HEK293 (cell line): ENCODE measurements at regions not wholly inside any gene's neighbourhood (a gene's known extent, or its start where the extent isn't known, plus 50 kb on each side); places are given as distances from the start of the nearest gene placed in this dataset.

Experiments
- CTCF ChIA-PET: fragments of 350-600 bp; formaldehyde crosslinking; extraction: SDS; loops from one replicate; lab custom pipeline; 2021; ENCODE audit warnings: antibody characterized with exemption; lab: Yijun Ruan, JAX
- POLR2A ChIA-PET: fragments of 300-600 bp; formaldehyde crosslinking; extraction: SDS; loops from one replicate; lab custom pipeline; 2020; ENCODE audit warnings: antibody characterized with exemption, inconsistent platforms; lab: Yijun Ruan, JAX
- H3K27ac ChIP-seq: fragments of 200-500 bp; sonication (Bioruptor generic); 2 replicates; pipeline ENCODE4 v1.5.1; 2014; ENCODE audit warnings: low read depth, low read length, control low read depth, inconsistent platforms; ENCODE audit errors: extremely low read depth
- H3K36me3 ChIP-seq, 2 experiments: fragments of 200-500 bp in 1 of 2; sonication (Bioruptor generic) in 1 of 2; 1 replicate in 1 of 2; 2 replicates in 1 of 2; pipeline ENCODE4 v1.5.1; 2014 to 2017; ENCODE audit warnings: inconsistent platforms in 2 of 2, low read length in 2 of 2; ENCODE audit not compliant: control insufficient read depth in 2 of 2, insufficient read depth in 1 of 2
- H3K4me1 ChIP-seq: fragments of 200-500 bp; sonication (Bioruptor generic); 2 replicates; pipeline ENCODE4 v1.5.1; 2014; ENCODE audit warnings: mild to moderate bottlenecking, low read length, inconsistent platforms; ENCODE audit not compliant: control insufficient read depth, insufficient read depth
- H3K4me3 ChIP-seq: 2 replicates; pipeline ENCODE4 v1.5.1; 2011; ENCODE audit warnings: low read depth, mild to moderate bottlenecking, control low read depth, low read length, moderate library complexity
- H3K9me3 ChIP-seq: fragments of 200-500 bp; sonication (Bioruptor generic); 2 replicates; pipeline ENCODE4 v1.5.1; 2014; ENCODE audit warnings: low read depth, low read length, inconsistent platforms; ENCODE audit not compliant: control insufficient read depth, insufficient read depth
- GFI1B ChIP-seq: fragments of 450-650 bp; formaldehyde crosslinking; IDR thresholded peaks from 2 replicates; pipeline ENCODE4 v1.5.1; 2016; ENCODE audit warnings: missing biosample characterization, missing genetic modification characterization
- PRDM1 ChIP-seq: fragments of 450-650 bp; formaldehyde crosslinking; IDR thresholded peaks from 2 replicates; pipeline ENCODE4; 2016; ENCODE audit warnings: missing biosample characterization, missing genetic modification characterization
- REPIN1 ChIP-seq: fragments of 450-650 bp; formaldehyde crosslinking; IDR thresholded peaks from 2 replicates; pipeline ENCODE4 v1.5.1; 2017; ENCODE audit warnings: missing biosample characterization, missing genetic modification characterization, low read depth
- TSHZ1 ChIP-seq: fragments of 450-650 bp; formaldehyde crosslinking; IDR thresholded peaks from 2 replicates; pipeline ENCODE4 v1.5.1; 2016; ENCODE audit warnings: missing biosample characterization, missing genetic modification characterization, borderline replicate concordance
- ZBTB10 ChIP-seq: fragments of 450-650 bp; formaldehyde crosslinking; IDR thresholded peaks from 2 replicates; pipeline ENCODE4 v1.5.1; 2016; ENCODE audit warnings: missing biosample characterization, missing genetic modification characterization
- ZBTB21 ChIP-seq: fragments of 450-650 bp; formaldehyde crosslinking; IDR thresholded peaks from 2 replicates; pipeline ENCODE4 v1.5.1; 2017; ENCODE audit warnings: missing biosample characterization, missing genetic modification characterization
- ZNF155 ChIP-seq: fragments of 450-650 bp; formaldehyde crosslinking; IDR thresholded peaks from 2 replicates; pipeline ENCODE4 v1.5.1; 2016; ENCODE audit warnings: missing biosample characterization, missing genetic modification characterization
- ZNF16 ChIP-seq: fragments of 450-650 bp; formaldehyde crosslinking; IDR thresholded peaks from 2 replicates; pipeline ENCODE4 v1.5.1; 2016; ENCODE audit warnings: low read depth, missing biosample characterization, missing genetic modification characterization
- ZNF184 ChIP-seq: fragments of 450-650 bp; IDR thresholded peaks from 2 replicates; pipeline ENCODE4 v1.5.1; 2018; ENCODE audit warnings: missing biosample characterization, mild to moderate bottlenecking, missing genetic modification characterization
- ZNF239 ChIP-seq: fragments of 450-650 bp; formaldehyde crosslinking; IDR thresholded peaks from 2 replicates; pipeline ENCODE4 v1.5.1; 2016; ENCODE audit warnings: missing biosample characterization, missing genetic modification characterization
- ZNF248 ChIP-seq: fragments of 450-650 bp; formaldehyde crosslinking; IDR thresholded peaks from 2 replicates; pipeline ENCODE4 v1.5.1; 2017; ENCODE audit warnings: missing biosample characterization, missing genetic modification characterization
- ZNF311 ChIP-seq: fragments of 450-650 bp; formaldehyde crosslinking; IDR thresholded peaks from 2 replicates; pipeline ENCODE4 v1.5.1; 2017; ENCODE audit warnings: missing biosample characterization, missing genetic modification characterization, borderline replicate concordance
- ZNF394 ChIP-seq: fragments of 450-650 bp; formaldehyde crosslinking; IDR thresholded peaks from 2 replicates; pipeline ENCODE4 v1.5.1; 2016; ENCODE audit warnings: missing biosample characterization, missing genetic modification characterization, mild to moderate bottlenecking, moderate library complexity, borderline replicate concordance
- ZNF398 ChIP-seq: fragments of 450-650 bp; formaldehyde crosslinking; IDR thresholded peaks from 2 replicates; pipeline ENCODE4 v1.5.1; 2017; ENCODE audit warnings: missing biosample characterization, missing genetic modification characterization
- ZNF433 ChIP-seq: fragments of 450-650 bp; formaldehyde crosslinking; IDR thresholded peaks from 2 replicates; pipeline ENCODE4 v1.5.1; 2016; ENCODE audit warnings: missing biosample characterization, missing genetic modification characterization, low read depth
- ZNF544 ChIP-seq: fragments of 450-650 bp; formaldehyde crosslinking; IDR thresholded peaks from 2 replicates; pipeline ENCODE4 v1.5.0; 2017; ENCODE audit warnings: missing biosample characterization, missing genetic modification characterization
- ZNF624 ChIP-seq: fragments of 450-650 bp; formaldehyde crosslinking; IDR thresholded peaks from 2 replicates; pipeline ENCODE4 v1.5.1; 2017; ENCODE audit warnings: missing biosample characterization, missing genetic modification characterization
- ZSCAN18 ChIP-seq: fragments of 450-650 bp; formaldehyde crosslinking; IDR thresholded peaks from 2 replicates; pipeline ENCODE4 v1.5.1; 2016; ENCODE audit warnings: missing biosample characterization, missing genetic modification characterization

- Histone ChIP-seq H3K36me3 (no peaks in the 10 kb centered on the region), H3K4me1 (peaks cover 5% of the 10 kb centered on the region), H3K4me3 (no peak overlapping the region), H3K9me3 (no peaks in the 10 kb centered on the region)
- POLR2A ChIA-PET = no interaction called here
- TF ChIP-seq ZNF433 (tag by site-specific recombination) (no peak), ZNF155 (tag by site-specific recombination) (no peak)
- TF ChIP-seq, all 188 proteins: peak for 0
- H3K27ac ChIP-seq = no peak overlapping the region
- CTCF ChIA-PET = interaction anchor here (0.6 kb wide), 1 partner anchor 98 kb away, joined by 3 read pairs; no protein-coding TSS in a partner anchor
These were observed 453.8 kb upstream of the ANKRD30A start for GRCh38 chr10:36671607-36672006.

GRCh38 chr10:36670621-36671402, 454.6 kb upstream of the ANKRD30A start:
- ChIA-PET CTCF (no interaction called here), POLR2A (no interaction called here)
- TF ChIP-seq ZNF433 (tag by site-specific recombination) (no peak), ZNF239 (tag by site-specific recombination) (no peak), GFI1B (tag by site-specific recombination) (no peak), ZNF394 (no peak), REPIN1 (tag by site-specific recombination) (no peak), ZSCAN18 (tag by site-specific recombination) (no peak), ZNF311 (tag by site-specific recombination) (no peak), TSHZ1 (tag by site-specific recombination) (no peak), ZNF184 (tag by site-specific recombination) (no peak), ZNF155 (tag by site-specific recombination) (no peak), PRDM1 (tag by site-specific recombination) (no peak), ZBTB21 (tag by site-specific recombination) (no peak), ZNF248 (tag by site-specific recombination) (no peak), ZNF544 (tag by site-specific recombination) (no peak), ZNF624 (tag by site-specific recombination) (no peak), ZBTB10 (tag by site-specific recombination) (no peak), ZNF16 (tag by site-specific recombination) (no peak), ZNF398 (tag by site-specific recombination) (no peak)

More at GRCh38 chr10:36670621-36671402, 454.6 kb upstream of the ANKRD30A start:
- Histone ChIP-seq H3K36me3 (no peaks in the 10 kb centered on the region), H3K9me3 (no peaks in the 10 kb centered on the region), H3K27ac (no peak overlapping the region), H3K4me3 (no peak overlapping the region), H3K4me1 (no peaks in the 10 kb centered on the region)
